ENCODE measurements at regions not wholly inside any gene's neighbourhood (a gene's known extent, or its start where the extent isn't known, plus 50 kb on each side); places are given as distances from the start of the nearest gene placed in this dataset.
A peak's percentile ranks its signal among the peaks of the same experiment; 100 is the strongest.

GRCh38 chr13:54965881-54966280 is 1937.3 kb downstream of the OLFM4 start:
- H3K4me1 ChIP-seq (ENCODE audit: control insufficient read depth, insufficient read depth, low read length) = no peaks in the 10 kb centered on the region
- 100% methylated on average over 1 of the region's 2 CpGs for WGBS (ENCODE audit: insufficient coverage, insufficient read length)
- no peak overlapping the region for H3K4me3 ChIP-seq (ENCODE audit: low read length)
- no peaks in the 10 kb centered on the region for H3K27me3 ChIP-seq (ENCODE audit: control insufficient read depth, insufficient read depth, low read length)
- no peak for DNase-seq (ENCODE audit: low read depth, low spot score)
- H3K36me3 ChIP-seq (ENCODE audit: control insufficient read depth, insufficient read depth, low read length) = no peaks in the 10 kb centered on the region
- no peaks in the 10 kb centered on the region for H3K9me3 ChIP-seq (ENCODE audit: control insufficient read depth, insufficient read depth, low read length)
- no peak overlapping the region for H3K27ac ChIP-seq (ENCODE audit: low read length)

- no peak for DNase-seq (ENCODE audit: low read depth, low spot score)
- Histone ChIP-seq H3K27me3 (ENCODE audit: control insufficient read depth, insufficient read depth, low read length) (no peaks in the 10 kb centered on the region), H3K4me3 (ENCODE audit: low read length) (no peak overlapping the region), H3K36me3 (ENCODE audit: control insufficient read depth, insufficient read depth, low read length) (no peaks in the 10 kb centered on the region), H3K9me3 (ENCODE audit: control insufficient read depth, insufficient read depth, low read length) (no peaks in the 10 kb centered on the region), H3K4me1 (ENCODE audit: control insufficient read depth, insufficient read depth, low read length) (no peaks in the 10 kb centered on the region), H3K27ac (ENCODE audit: low read length) (no peak overlapping the region)
- WGBS (ENCODE audit: insufficient coverage, insufficient read length) = no CpG with 5 or more reads among the region's 5 CpGs
Measured at GRCh38 chr13:54972838-54973237, 1944.2 kb downstream of the OLFM4 start.

DNA sequence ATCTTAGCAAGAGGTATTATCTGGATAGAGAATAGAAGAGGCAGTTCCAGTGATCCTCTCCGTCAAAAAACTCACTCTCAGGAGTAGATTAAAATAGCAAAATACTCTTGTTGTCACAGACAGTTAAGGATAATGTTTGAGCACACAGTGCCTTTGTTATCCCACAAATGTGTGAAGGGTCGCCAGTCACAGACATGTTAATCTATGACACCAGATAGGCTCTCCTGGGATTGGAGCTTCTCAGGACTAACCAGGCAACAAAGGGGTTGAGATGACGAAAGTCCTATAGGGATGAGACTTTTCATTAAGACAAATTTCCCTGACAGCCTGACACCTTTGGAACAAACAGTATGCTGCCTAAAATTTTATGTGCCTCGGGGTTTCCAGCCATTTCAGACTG is 1947.1 kb downstream of the OLFM4 start:
- no peak overlapping the region for H3K4me3 ChIP-seq (ENCODE audit: low read length)
- H3K27ac ChIP-seq (ENCODE audit: low read length) = no peak overlapping the region
- WGBS (ENCODE audit: insufficient coverage, insufficient read length) = no CpG with 5 or more reads among the region's 4 CpGs
- H3K36me3 ChIP-seq (ENCODE audit: control insufficient read depth, insufficient read depth, low read length) = no peaks in the 10 kb centered on the region
- DNase-seq (ENCODE audit: low read depth, low spot score) = no peak
- no peaks in the 10 kb centered on the region for H3K9me3 ChIP-seq (ENCODE audit: control insufficient read depth, insufficient read depth, low read length)
- no peaks in the 10 kb centered on the region for H3K27me3 ChIP-seq (ENCODE audit: control insufficient read depth, insufficient read depth, low read length)
- no peaks in the 10 kb centered on the region for H3K4me1 ChIP-seq (ENCODE audit: control insufficient read depth, insufficient read depth, low read length)

- H3K4me3 ChIP-seq (ENCODE audit: low read length) = no peak overlapping the region
- H3K9me3 ChIP-seq (ENCODE audit: control insufficient read depth, insufficient read depth, low read length) = no peaks in the 10 kb centered on the region
- H3K36me3 ChIP-seq (ENCODE audit: control insufficient read depth, insufficient read depth, low read length) = no peaks in the 10 kb centered on the region
- H3K27ac ChIP-seq (ENCODE audit: low read length) = no peak overlapping the region
- no peaks in the 10 kb centered on the region for H3K4me1 ChIP-seq (ENCODE audit: control insufficient read depth, insufficient read depth, low read length)
- H3K27me3 ChIP-seq (ENCODE audit: control insufficient read depth, insufficient read depth, low read length) = no peaks in the 10 kb centered on the region
- DNase-seq (ENCODE audit: low read depth, low spot score) = no peak
- WGBS (ENCODE audit: insufficient coverage, insufficient read length) = no CpG with 5 or more reads among the region's 3 CpGs
Measured at GRCh38 chr13:54980651-54981050, 1952.0 kb downstream of the OLFM4 start.

DNA sequence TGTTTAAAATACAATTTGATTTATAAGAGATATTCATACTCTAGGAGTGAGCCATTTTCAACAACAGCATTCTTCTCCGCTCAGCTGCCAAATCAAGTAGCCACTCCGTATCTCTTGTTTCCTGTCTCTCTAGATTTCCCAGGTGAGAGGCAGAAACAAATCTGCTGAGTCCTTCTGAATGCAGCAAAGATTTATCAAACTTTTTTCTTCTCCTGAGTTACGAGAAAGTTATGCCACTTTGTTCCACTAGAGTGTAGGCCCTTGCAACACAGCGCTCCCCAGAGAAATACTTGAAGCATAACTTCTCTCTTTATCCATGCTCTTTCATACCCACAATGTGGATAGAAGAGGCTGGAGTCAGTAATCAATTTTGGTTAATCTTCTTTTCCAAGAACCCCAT is 1960.8 kb downstream of the OLFM4 start:
- no peak for DNase-seq (ENCODE audit: low read depth, low spot score)
- WGBS (ENCODE audit: insufficient coverage, insufficient read length) = no CpG with 5 or more reads among the region's 4 CpGs
- no peaks in the 10 kb centered on the region for H3K36me3 ChIP-seq (ENCODE audit: control insufficient read depth, insufficient read depth, low read length)
- H3K27me3 ChIP-seq (ENCODE audit: control insufficient read depth, insufficient read depth, low read length) = no peaks in the 10 kb centered on the region
- H3K27ac ChIP-seq (ENCODE audit: low read length) = no peak overlapping the region
- no peak overlapping the region for H3K4me3 ChIP-seq (ENCODE audit: low read length)
- H3K9me3 ChIP-seq (ENCODE audit: control insufficient read depth, insufficient read depth, low read length) = no peaks in the 10 kb centered on the region
- H3K4me1 ChIP-seq (ENCODE audit: control insufficient read depth, insufficient read depth, low read length) = no peaks in the 10 kb centered on the region

DNA sequence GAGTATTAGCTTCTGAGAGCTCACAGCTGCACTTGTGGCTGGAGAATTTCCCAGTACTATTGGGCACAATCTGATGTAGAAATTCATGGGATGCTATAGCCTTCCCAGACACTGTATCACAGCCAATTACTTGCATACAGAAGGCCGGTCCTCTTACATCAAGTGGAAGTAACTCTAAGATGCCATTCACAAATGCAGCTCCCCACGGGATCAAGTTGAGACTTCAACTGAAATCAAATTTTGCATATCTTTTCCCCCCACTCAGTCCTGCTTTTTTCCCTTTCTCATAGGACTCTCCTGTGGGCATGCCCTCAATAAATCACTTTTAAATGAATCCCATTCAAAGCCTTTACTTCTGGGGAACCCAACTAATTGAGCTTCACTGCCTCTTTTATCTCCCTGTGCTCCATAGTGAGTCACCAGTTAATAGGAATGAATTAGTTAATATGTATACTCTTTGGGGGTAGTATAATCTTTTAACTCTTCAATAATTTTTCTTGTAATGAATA is 1970.8 kb downstream of the OLFM4 start:
- Histone ChIP-seq H3K27ac (ENCODE audit: low read length) (no peak overlapping the region), H3K36me3 (ENCODE audit: control insufficient read depth, insufficient read depth, low read length) (no peaks in the 10 kb centered on the region), H3K4me3 (ENCODE audit: low read length) (no peak overlapping the region), H3K9me3 (ENCODE audit: control insufficient read depth, insufficient read depth, low read length) (no peaks in the 10 kb centered on the region; the same call in 1 of the 2 replicates), H3K27me3 (ENCODE audit: control insufficient read depth, insufficient read depth, low read length) (no peaks in the 10 kb centered on the region), H3K4me1 (ENCODE audit: control insufficient read depth, insufficient read depth, low read length) (peaks cover 4% of the 10 kb centered on the region; the same call in 1 of the 2 replicates)
- no CpG with 5 or more reads among the region's 2 CpGs for WGBS (ENCODE audit: insufficient coverage, insufficient read length)
- no peak for DNase-seq (ENCODE audit: low read depth, low spot score)

GRCh38 chr13:55000043-55000442 is 1971.4 kb downstream of the OLFM4 start:
- WGBS (ENCODE audit: insufficient coverage, insufficient read length) = no CpG with 5 or more reads among the region's 3 CpGs
- Histone ChIP-seq H3K27ac (ENCODE audit: low read length) (no peak overlapping the region), H3K9me3 (ENCODE audit: control insufficient read depth, insufficient read depth, low read length) (no peaks in the 10 kb centered on the region; the same call in 1 of the 2 replicates), H3K4me1 (ENCODE audit: control insufficient read depth, insufficient read depth, low read length) (peaks cover 4% of the 10 kb centered on the region; the same call in 1 of the 2 replicates), H3K36me3 (ENCODE audit: control insufficient read depth, insufficient read depth, low read length) (no peaks in the 10 kb centered on the region), H3K27me3 (ENCODE audit: control insufficient read depth, insufficient read depth, low read length) (no peaks in the 10 kb centered on the region), H3K4me3 (ENCODE audit: low read length) (no peak overlapping the region)
- peak; percentile 64 for DNase-seq (ENCODE audit: low read depth, low spot score)

DNA sequence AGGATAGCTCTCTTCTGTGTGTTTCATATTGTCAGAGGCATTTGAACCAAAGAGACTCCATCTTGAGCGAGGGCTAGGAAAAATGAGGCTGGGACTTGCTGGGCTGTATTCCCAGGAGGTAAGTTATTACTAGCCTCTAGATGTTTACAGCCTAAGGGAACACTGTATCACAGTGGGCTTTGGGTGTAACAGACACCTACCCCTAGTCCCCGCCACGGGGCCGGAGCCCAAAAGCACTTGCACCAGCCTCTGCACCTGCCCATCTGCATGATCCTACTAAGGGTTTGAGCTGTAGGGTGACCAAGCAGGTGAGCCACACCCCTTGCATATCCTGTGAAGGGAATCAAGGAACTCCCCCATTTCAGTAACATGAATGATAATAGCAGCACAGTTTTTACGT is 1972.2 kb downstream of the OLFM4 start:
- WGBS (ENCODE audit: insufficient coverage, insufficient read length) = no CpG with 5 or more reads among the region's 5 CpGs
- H3K4me3 ChIP-seq (ENCODE audit: low read length) = no peak overlapping the region
- no peaks in the 10 kb centered on the region; the same call in 1 of the 2 replicates for H3K9me3 ChIP-seq (ENCODE audit: control insufficient read depth, insufficient read depth, low read length)
- peaks cover 4% of the 10 kb centered on the region; the same call in 1 of the 2 replicates for H3K4me1 ChIP-seq (ENCODE audit: control insufficient read depth, insufficient read depth, low read length)
- DNase-seq (ENCODE audit: low read depth, low spot score) = peak; percentile 75
- H3K27me3 ChIP-seq (ENCODE audit: control insufficient read depth, insufficient read depth, low read length) = no peaks in the 10 kb centered on the region
- no peaks in the 10 kb centered on the region for H3K36me3 ChIP-seq (ENCODE audit: control insufficient read depth, insufficient read depth, low read length)
- H3K27ac ChIP-seq (ENCODE audit: low read length) = no peak overlapping the region

GRCh38 chr13:55001881-55002280 is 1973.3 kb downstream of the OLFM4 start:
- no peak for DNase-seq (ENCODE audit: low read depth, low spot score)
- Histone ChIP-seq H3K36me3 (ENCODE audit: control insufficient read depth, insufficient read depth, low read length) (no peaks in the 10 kb centered on the region), H3K27me3 (ENCODE audit: control insufficient read depth, insufficient read depth, low read length) (no peaks in the 10 kb centered on the region), H3K4me3 (ENCODE audit: low read length) (no peak overlapping the region), H3K4me1 (ENCODE audit: control insufficient read depth, insufficient read depth, low read length) (peaks cover 4% of the 10 kb centered on the region; the same call in 1 of the 2 replicates), H3K27ac (ENCODE audit: low read length) (no peak overlapping the region), H3K9me3 (ENCODE audit: control insufficient read depth, insufficient read depth, low read length) (no peaks in the 10 kb centered on the region)
- WGBS (ENCODE audit: insufficient coverage, insufficient read length) = no CpG with 5 or more reads among the region's 2 CpGs

- H3K27me3 ChIP-seq (ENCODE audit: control insufficient read depth, insufficient read depth, low read length) = no peaks in the 10 kb centered on the region
- H3K4me1 ChIP-seq (ENCODE audit: control insufficient read depth, insufficient read depth, low read length) = peaks cover 2% of the 10 kb centered on the region; the same call in 1 of the 2 replicates
- no peaks in the 10 kb centered on the region for H3K9me3 ChIP-seq (ENCODE audit: control insufficient read depth, insufficient read depth, low read length)
- H3K36me3 ChIP-seq (ENCODE audit: control insufficient read depth, insufficient read depth, low read length) = no peaks in the 10 kb centered on the region
- no peak overlapping the region for H3K4me3 ChIP-seq (ENCODE audit: low read length)
- no peak overlapping the region for H3K27ac ChIP-seq (ENCODE audit: low read length)
- no CpG with 5 or more reads among the region's 2 CpGs for WGBS (ENCODE audit: insufficient coverage, insufficient read length)
- no peak for DNase-seq (ENCODE audit: low read depth, low spot score)
Measured at GRCh38 chr13:55007681-55008080, 1979.1 kb downstream of the OLFM4 start.

GRCh38 chr13:55013051-55013450 is 1984.4 kb downstream of the OLFM4 start:
- Histone ChIP-seq H3K4me1 (ENCODE audit: control insufficient read depth, insufficient read depth, low read length) (no peaks in the 10 kb centered on the region), H3K27ac (ENCODE audit: low read length) (no peak overlapping the region), H3K36me3 (ENCODE audit: control insufficient read depth, insufficient read depth, low read length) (no peaks in the 10 kb centered on the region), H3K9me3 (ENCODE audit: control insufficient read depth, insufficient read depth, low read length) (no peaks in the 10 kb centered on the region), H3K4me3 (ENCODE audit: low read length) (no peak overlapping the region), H3K27me3 (ENCODE audit: control insufficient read depth, insufficient read depth, low read length) (no peaks in the 10 kb centered on the region)
- WGBS (ENCODE audit: insufficient coverage, insufficient read length) = no CpG with 5 or more reads among the region's 4 CpGs
- no peak for DNase-seq (ENCODE audit: low read depth, low spot score)
